HG03460 (cell line): ENCODE measurements at regions not wholly inside any gene's neighbourhood (a gene's known extent, or its start where the extent isn't known, plus 50 kb on each side); places are given as distances from the start of the nearest gene placed in this dataset.
"Not testable (repeated sequence)": the region's sequence is repeated elsewhere in the genome, so short reads cannot be mapped to it uniquely, and the experiment has no call there.

Source experiments
- ATAC-seq: cut with Tn5 transposase; IDR thresholded peaks from one replicate; pipeline ENCODE4 v1.9.1; 2021; ENCODE audit not compliant: unreplicated experiment

DNA sequence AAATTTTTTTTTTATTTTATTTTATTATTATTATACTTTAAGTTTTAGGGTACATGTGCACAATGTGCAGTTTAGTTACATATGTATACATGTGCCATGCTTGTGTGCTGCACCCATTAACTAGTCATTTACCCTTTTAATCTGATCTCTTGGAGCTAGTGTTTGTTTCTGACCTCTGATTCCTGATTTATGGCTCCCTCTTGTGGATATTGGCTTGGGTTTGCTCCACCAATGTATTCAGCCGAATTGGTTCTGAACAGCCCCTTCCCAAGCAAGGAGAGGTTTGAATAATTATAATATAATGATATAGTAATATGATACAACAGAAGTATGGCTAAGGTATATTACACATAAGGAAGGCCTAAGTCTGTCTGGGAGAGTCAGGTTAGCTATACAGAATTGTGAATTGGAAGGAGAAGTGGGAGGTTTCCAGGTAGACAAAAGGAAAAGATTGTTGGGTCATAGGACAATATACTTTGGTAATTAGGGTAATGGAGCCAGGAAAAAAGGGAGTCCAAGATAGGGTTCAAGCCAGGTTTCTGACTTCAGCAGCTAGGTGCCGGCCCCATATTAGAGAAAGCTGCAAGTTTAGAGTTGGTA is 53.1 kb upstream of the HMCN1 start:
- no peak for ATAC-seq

DNA sequence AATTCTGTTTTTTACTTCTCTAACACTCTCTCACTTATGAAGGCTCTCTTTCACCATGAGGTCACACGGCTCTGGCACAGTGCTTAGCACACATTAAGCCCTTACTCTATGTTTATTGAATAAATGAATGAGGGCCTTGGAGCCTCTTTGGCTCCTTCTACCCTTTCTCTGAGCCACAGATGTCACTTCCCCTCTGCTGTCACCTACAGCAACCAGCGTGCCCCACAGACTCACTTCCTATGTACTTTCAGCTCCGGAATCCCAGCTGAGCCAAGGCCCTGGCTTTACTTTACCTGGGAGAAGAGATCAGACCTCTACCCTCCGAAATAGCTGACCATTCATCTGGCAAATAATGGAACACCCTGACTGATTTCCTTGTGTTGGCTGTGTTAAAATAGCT is 53.7 kb upstream of the HMCN1 start:
- ATAC-seq = no peak

DNA sequence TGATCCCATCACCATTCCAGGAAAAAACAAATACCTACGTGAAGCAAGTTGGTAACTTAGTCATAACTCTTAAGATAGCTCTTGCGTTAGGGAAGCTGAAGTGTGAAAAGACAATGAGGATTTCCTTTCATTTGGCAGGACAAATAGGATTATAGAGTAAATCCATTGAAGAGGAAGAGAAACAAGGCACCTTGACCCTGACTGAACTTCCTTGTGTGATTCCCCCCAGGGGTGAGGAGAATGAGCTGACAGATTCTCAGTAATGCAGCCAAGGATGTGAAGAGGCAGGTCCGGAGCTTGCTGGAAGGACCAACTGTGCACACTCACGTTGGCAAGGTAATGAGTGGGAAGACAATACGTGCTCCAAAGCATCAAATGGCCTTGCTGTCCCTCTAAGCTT is 55.0 kb upstream of the HMCN1 start:
- no peak for ATAC-seq

DNA sequence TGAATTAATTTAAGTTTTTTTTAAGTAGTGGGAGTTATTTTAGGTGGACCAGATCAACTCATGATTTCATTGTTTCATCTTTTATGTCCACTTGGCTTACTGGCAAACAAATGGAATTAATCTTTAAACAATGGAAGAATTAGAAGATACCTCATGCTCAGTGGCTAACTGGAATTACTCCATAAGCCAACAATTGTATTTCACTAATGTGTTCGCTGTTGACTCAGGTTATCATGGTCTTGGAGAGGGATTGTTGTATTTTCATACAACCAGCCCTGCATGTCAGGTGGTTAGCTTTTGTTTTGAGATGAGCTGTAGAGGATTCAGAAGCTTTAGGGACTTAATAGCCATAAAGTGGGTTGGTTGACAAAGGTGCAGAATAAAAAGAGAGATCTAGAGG is 57.2 kb upstream of the HMCN1 start:
- no peak for ATAC-seq

DNA sequence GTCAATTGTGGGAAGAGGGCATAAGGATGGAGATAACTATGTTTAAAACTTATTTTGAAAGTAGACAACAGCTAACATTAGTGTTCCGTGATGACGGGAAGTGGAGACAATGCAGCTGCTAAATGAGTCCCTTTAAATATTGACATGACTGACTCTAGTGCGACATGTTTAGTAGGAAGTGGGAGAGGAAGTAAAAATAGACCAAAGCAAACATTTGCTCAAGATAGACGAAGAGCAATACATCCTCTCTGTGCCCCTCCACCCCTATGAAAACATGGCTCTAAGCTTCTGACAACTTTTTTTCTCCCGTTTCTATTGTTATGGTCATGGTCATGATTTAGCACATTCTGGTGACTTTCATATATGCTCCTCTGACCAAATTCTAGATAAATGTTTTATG is 60.0 kb upstream of the HMCN1 start:
- ATAC-seq = no peak

DNA sequence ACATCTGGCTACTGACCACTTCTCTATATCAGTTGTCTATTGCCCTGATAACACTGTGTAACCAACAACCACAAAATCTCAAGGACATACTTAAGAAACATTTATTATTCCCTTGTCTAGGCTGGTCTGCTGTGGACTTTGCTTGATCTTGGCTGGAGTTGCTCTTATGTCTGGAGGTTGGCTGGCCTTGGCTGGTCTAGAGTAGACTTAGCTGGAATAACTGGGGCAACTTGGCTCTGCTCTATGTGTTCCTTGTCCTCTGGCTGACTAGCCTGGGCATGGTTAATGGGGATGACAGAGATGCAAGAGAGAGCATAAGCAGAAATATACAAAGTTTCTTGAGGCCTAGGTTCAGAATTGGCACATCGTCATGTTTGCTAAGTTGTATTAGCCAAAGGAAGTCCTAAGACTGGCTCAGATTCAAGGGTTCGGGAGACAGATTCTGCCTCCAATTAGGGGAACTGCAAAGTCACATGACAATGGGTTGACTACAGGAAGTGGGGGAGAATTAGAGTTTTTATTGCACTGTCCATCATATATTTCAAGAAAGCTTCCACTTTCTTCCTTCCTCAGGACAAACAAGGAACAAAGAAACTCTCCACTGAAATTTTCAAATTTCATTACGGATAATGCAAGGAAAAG is 61.4 kb upstream of the HMCN1 start:
- no peak for ATAC-seq

DNA sequence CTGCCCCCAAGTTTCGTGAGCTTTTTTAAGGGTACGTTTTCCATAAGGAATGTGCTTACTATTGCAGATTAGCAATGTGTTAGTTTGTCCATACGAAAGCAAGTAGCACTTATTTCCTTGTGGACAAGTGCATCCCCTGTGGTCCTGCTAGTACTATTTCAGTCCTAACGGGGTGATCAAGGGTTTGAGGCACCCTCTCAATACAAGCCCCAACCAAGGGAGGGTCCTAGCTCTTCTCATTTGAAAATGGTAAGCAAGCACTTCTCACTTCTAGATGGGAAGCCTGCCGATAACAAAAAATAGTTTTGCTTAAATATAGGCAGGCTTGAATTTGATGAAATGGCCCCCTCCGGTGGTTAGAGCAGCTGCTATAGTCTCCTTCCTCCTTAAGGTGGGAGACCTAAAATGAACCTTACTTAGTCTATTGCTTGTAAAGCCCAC is 64.0 kb upstream of the HMCN1 start:
- no peak for ATAC-seq

DNA sequence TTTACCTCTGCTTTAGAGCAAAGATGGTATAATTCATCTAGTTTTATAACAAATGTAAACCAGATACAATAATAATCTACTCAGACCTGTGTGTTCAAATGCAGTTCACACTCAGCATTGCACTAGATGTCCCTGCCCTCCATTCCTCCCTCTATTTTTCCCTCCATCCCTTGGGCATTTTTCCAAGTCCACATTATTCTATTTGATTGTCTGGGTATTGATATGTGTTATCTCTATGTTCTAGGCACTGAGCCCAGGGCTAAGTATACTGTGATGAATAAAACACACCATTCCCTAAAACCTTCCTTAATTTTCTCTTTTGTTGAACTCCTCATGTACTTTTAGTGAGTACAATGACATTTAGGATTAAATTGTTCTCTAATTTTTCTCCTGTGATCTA is 66.2 kb upstream of the HMCN1 start:
- no peak for ATAC-seq

DNA sequence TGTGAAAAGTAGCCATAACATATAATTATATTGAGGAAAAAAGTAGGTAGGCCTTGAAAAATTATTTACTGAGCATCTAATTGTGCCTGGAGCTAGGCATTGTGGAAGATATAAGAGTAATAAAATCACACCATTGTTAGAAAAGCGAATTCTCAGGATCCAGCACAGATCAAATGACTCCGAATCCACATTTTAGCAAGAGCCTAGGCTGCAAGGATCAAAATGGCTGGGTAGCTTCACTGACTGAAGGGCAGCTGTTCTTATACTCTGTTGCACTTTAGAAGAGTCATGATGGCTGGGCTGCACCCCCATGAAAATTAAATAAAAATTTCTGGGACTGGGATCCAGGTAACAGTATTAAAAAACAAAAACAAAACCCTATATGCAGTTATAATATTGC is 67.6 kb upstream of the HMCN1 start:
- no peak for ATAC-seq

DNA sequence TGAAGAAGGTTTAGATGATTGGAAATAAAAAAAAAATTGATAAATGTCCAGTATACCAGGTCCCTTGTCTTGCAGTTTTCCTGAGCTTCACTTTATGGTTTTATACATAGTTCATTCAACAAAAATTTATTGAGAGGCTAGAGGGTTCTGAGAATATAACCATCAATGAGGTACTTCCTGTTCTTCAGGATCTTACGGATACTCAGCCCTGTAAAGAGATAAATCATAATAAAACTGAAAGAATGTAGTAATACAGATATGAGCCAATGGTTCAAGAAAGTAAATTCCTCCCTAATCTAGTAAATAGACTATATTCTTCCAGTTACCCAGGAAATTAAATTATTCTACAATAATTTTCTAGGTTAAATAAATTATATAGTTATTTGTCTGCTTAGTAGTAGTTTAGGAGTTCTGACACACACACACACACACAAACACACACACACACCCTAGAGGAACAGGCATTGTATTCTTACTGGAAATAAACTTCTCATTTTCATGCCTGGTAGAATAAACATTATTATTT is 70.4 kb upstream of the HMCN1 start:
- no peak for ATAC-seq

DNA sequence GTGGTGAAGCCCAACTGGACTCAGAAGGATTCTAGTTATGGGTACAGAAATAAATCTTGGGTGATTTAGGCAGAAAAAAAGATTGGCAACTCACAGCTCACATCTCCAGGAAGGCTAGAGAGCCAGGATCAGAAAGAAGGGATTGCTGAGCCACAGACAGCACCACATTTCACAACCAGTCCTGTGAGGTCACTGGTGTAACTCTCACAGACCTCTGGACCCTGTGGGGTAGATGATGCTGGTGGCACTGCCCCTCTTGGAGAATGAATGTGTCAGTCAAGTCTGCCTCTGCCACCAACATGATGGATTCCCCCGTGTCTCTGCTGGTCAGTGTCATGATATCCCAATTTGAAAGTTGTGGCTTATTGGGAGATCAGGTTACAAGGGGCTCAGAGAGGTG is 70.9 kb upstream of the HMCN1 start:
- no peak for ATAC-seq

DNA sequence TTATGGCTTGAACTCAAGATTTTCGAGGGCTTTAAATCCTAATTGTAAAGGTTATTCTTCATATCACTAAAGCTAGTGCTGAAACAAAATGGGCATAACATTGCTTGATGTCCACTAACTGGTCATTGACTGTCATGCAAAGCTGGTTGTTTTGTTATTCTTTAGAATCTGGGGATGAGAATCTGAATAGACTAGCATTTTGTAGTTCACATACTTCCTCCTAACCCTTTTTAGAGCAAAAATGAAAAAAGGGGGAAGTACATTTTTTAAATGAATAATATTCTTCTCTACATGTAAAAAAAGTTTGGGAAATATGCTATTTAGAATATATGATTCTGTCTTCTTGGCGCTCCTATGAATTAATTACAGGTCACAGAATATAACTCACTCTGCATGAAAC is 72.2 kb upstream of the HMCN1 start:
- ATAC-seq = no peak

DNA sequence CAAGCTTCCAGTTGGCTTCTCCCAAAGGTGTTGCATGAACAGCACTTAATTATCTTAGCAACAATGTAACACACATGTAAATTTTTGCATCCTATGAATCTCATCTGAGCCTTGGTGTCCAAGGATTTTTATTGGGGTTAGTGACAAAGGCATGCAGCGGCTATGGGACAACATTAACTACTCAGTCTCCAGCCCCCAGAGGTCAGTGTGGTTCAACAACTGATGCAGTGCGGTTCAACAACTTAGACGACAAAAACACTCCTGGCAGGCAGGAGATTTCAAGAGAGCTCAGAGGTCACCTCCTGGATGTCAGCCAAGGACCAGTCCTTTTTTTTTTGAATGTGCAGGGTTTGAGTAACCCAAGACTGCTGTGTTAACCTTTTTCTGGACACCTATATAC is 77.5 kb upstream of the HMCN1 start:
- no peak for ATAC-seq

DNA sequence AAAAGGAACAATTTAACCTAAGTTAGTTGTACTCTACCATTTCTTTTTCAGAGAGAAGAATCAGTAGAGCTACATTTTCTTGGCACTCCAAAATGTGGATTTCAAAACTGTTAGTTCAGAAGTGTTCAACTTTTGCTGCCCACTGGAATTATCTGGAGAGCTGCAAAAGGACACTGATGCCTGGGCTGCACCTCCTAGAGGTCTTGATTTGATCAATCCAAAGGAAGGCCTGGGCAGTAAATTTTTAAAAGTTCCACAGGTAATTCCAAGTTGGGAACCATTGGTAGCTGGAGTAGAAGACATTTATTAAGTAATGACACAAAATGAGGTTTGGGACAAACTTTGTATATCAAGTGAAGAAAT is 79.3 kb upstream of the HMCN1 start:
- ATAC-seq = no peak

DNA sequence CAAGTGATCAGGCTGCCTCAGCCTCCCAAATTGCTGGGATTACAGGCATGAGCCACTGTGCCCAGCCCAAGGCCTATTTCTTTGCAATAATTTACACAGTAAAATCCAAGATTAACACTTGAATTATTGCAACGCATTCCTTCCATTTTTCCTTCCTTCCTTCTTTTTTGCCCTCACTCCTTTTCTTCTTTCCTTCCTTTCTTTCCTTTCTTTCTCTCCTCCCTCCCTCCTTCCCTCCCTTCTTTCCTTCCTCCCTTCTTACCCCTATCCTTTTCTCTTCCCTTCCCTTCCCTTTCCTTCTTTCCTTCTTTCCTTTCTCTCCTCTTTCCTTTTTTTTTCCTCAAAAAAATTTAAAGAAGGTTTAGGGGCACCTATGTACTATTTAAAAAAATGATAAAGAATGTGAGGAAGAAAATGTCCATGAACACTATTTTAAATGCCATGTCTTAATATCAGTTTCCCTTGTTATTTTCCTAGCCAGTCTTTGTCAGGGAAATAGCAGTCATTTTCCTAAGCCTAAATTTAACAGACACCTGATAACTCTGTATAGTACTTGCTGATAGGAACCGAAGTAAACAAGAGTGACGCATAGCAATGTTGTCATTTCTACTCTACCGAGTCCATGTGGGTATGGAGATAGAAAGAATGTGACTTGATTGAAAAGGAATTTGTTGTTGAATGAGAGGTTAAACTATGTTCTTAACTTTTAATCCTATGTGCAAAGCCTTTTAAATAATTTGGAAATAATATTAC is 79.8 kb upstream of the HMCN1 start:
- no peak for ATAC-seq

DNA sequence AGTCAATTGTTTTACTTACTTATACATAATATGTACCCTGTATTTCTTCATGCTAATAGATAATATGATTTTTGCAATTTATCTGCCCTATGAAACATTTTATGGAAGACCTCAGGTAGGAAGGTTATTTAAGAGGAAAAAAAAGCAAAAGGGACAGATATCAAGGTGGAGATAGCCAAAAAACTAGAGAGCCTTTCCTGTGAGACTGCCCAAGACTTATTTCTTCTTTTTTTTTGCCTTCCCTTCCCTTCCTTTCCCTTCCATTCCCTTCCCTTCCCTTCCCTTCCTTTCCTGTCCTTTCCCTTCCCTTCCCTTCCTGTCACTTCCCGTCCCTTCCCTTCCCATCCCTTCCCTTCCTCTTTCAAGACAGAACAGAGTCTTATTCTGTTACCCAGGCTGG is 80.6 kb upstream of the HMCN1 start:
- no peak for ATAC-seq

DNA sequence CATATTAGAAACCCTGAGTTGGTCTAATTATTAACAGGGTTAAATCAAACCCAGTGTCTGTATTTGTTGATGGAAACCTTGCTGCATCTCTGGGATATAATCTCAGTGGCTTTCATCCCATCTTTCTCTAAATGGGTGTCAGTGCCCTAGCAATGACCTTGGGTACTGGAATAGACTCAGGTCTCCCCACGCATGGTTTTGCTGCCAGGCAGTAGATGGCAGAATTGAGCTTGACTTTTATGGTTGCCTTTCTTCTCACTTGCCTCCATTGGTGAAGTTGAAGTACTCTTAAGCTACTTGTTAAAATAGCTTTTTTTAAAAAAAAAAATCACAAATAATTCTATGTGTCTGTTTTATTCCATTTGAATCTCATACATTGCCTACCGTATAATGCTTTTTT is 81.8 kb upstream of the HMCN1 start:
- ATAC-seq = no peak

DNA sequence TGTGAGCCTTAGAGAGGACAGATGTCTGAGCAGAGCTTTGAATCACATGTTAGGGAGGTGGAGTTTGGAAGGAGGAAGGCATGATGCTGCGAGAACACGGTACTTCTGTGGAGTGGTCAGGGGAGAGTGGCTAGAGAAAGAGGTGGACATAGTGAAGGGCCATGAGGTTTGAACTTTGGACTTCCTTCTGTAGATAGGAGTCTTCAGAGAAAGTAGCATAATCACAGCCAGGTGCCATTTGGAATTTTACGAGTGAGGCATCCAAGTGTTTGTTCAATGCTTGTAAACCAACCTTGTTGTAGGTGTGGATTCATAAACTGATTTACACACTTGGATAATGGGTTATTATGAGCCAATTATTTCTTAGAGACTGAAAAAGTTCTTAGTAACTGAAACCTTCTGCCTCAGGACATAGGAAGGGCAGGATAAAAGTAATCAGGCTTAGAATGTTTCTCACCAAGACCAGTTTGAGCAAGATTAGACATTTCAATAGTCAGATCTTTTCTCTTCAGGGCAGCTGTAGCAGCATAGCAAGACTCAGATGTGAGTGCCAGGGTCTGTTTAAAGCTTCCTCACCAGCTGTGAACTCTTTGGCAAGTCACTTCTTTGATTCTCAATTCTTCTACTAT is 83.5 kb upstream of the HMCN1 start:
- no peak for ATAC-seq

DNA sequence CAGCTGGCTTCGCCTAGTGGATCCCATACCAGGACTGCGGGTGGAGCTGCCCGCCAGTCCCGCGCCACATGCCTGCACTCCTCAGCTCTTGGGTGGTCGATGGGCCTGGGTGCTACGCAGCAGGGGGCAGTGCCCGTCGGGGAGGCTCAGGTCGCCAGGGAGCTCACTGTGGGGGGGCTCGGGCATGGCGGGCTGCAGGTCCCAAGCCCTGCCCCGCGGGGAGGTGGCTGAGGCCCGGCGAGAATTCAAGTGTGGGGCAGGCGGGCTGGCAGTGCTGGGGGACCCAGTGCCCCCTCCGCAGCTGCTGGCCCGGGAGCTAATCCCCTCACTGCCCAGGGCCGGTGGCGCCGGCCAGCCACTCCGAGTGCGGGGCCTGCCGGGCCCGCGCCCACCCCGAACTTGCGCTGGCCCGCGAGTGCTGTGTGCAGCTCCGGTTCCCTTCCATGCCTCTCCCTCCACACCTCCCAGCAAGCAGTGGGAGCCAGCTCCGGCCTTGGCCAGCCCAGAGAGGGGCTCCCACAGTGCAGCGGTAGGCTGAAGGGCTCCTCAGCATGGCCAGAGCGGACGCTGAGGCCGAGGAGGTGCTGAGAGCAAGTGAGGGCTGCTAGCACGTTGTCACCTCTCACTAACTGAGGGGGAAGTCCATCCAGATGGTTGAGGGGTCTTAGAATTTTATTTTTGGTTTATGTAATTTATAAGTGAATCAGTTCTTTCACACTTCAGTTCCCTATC is 85.2 kb upstream of the HMCN1 start:
- ATAC-seq = no peak

DNA sequence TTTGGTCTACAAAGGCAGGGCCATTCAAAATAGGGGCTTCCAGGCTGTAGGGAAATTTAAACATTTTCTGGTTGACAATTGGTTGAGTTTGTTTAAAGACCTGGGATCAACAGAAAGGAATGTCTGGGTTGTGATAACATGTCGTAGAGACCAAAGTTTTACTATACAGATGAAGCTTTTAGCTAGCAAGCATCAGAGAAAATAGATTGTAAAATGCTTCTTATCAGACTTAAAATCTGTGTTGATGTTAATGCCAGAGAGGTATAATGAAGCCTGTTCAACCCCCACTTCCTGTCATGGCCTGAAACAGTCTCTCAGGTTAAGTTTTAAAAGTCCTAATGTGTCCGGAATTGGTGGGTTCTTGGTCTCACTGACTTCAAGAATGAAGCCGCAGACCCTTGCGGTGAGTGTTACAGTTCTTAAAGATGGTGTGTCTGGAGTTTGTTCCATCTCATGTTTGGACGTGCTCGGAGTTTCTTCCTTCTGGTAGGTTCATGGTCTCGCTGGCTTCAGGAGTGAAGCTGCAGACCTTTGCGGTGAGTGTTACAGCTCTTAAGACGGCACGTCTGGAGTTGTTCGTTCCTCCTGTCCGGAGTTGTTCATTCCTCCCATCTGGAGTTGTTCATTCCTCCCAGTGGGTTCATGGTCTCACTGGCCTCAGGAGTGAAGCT is 86.5 kb upstream of the HMCN1 start:
- not testable (repeated sequence) for ATAC-seq
